ENCODE measurements at regions not wholly inside any gene's neighbourhood (a gene's known extent, or its start where the extent isn't known, plus 50 kb on each side); places are given as distances from the start of the nearest gene placed in this dataset.

DNA sequence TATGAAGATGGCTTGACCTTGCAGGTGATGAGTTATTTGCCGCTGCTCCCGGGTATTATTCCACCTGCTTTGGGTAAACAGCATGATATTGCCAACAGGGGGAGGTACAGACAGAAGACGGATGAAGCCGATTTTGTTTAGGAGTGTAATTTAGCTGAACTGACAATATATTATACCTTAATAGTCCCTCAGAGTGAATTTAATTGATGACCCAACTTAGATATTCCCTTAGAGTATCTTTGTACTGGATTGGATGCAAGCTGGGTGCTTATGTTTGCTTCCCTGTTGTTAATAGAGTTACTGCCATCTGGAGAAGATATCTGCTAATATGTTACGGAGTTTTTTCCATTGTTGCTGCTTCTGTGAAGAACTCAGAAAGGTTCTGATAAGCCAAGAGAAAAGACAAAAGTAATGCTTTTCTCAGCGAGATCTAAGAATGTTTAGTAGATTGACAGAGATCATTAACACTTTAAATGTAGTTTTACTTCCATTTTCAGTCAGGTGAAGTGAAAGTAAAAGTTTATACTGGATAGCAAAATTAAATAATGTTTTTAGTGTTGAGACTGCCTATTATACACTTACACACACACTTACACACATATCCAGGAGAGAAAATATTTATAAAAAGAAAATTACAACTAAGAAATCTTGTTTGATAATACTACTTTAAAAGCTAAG, 2220.8 kb upstream of the PCDH20 start:
- Mint-ChIP-seq H3K27ac (no peak overlapping the region), H3K4me1 (ENCODE audit: low read depth) (peaks cover 2% of the 10 kb centered on the region), H3K36me3 (ENCODE audit: insufficient read depth) (no peaks in the 10 kb centered on the region), H3K27me3 (no peaks in the 10 kb centered on the region), H3K9me3 (ENCODE audit: low read depth) (no peaks in the 10 kb centered on the region), H3K4me3 (ENCODE audit: low read depth) (no peak overlapping the region)
- TF ChIP-seq, protein P1, sequence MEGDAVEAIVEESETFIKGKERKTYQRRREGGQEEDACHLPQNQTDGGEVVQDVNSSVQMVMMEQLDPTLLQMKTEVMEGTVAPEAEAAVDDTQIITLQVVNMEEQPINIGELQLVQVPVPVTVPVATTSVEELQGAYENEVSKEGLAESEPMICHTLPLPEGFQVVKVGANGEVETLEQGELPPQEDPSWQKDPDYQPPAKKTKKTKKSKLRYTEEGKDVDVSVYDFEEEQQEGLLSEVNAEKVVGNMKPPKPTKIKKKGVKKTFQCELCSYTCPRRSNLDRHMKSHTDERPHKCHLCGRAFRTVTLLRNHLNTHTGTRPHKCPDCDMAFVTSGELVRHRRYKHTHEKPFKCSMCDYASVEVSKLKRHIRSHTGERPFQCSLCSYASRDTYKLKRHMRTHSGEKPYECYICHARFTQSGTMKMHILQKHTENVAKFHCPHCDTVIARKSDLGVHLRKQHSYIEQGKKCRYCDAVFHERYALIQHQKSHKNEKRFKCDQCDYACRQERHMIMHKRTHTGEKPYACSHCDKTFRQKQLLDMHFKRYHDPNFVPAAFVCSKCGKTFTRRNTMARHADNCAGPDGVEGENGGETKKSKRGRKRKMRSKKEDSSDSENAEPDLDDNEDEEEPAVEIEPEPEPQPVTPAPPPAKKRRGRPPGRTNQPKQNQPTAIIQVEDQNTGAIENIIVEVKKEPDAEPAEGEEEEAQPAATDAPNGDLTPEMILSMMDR (IDR thresholded peaks at IDR 0.05; ENCODE audit: unreplicated experiment) = peak; percentile 30
- DNase-seq (ENCODE audit: low spot score, unreplicated experiment) = no peak

DNA sequence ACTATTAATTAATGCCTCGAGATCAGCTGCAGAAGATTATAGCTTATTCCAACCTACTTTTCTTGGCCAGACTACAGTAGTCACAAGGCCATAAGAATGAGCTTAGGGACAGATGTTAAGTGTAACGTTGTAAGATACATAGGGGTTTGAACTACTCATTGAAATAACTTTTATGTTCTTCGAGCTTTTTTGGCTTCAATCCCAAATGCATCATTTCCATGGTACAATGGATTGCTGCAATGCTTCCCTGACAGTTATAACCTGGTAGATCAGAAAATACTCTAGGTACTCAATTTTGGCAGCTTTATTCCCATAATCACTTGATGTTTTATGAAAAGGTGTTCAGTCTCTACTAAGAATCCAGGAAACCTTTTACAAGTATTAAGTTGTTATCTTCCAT, 2216.7 kb upstream of the PCDH20 start:
- Mint-ChIP-seq H3K27ac (no peak overlapping the region), H3K4me1 (ENCODE audit: low read depth) (peaks cover 11% of the 10 kb centered on the region), H3K27me3 (no peaks in the 10 kb centered on the region), H3K4me3 (ENCODE audit: low read depth) (no peak overlapping the region), H3K9me3 (ENCODE audit: low read depth) (no peaks in the 10 kb centered on the region), H3K36me3 (ENCODE audit: insufficient read depth) (no peaks in the 10 kb centered on the region)
- DNase-seq (ENCODE audit: low spot score, unreplicated experiment) = no peak
- TF ChIP-seq, protein P1 (IDR thresholded peaks at IDR 0.05; ENCODE audit: unreplicated experiment) = no peak

DNA sequence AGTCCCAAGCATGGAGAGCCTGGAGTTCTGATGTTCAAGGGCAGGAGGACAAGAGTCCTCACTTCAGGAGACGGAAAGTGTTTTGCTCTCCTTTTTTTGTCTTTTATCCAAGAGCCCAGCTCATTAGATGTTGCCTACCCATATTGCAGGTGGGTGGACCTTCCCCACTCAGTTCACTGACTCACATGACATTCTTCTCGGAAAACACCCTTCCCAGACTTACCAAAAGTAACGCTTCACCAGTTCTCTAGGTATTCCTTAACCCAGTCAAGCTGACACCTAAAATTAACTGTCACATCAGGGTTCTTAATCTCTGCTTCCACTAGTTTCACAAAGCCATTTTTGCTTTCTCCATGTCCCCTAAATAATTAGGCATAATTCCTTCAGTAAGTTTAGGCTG, 2215.4 kb upstream of the PCDH20 start:
- Mint-ChIP-seq H3K36me3 (ENCODE audit: insufficient read depth) (no peaks in the 10 kb centered on the region), H3K9me3 (ENCODE audit: low read depth) (no peaks in the 10 kb centered on the region), H3K27ac (no peak overlapping the region), H3K4me3 (ENCODE audit: low read depth) (no peak overlapping the region), H3K27me3 (no peaks in the 10 kb centered on the region), H3K4me1 (ENCODE audit: low read depth) (peaks cover 11% of the 10 kb centered on the region)
- TF ChIP-seq, protein P1 (IDR thresholded peaks at IDR 0.05; ENCODE audit: unreplicated experiment) = no peak
- DNase-seq (ENCODE audit: low spot score, unreplicated experiment) = no peak

DNA sequence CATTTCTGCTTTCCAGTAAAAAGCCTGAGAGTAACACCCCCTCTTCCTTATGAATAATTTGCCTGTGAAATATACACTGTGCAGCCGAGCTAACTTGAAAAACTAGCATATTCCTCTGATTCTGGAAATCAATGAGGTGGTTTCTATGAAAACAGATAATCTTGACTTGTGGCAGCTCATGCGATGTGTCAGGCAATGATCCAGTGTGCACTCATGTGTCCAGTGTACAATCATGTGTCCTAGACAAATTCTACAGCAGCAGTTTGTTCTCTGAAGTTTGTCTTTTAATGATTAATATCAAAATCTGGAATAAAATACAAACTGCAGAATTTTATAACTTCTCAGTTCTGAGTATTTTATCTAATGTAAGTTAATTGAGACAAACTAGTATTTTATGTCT, 2213.9 kb upstream of the PCDH20 start:
- DNase-seq (ENCODE audit: low spot score, unreplicated experiment) = no peak

DNA sequence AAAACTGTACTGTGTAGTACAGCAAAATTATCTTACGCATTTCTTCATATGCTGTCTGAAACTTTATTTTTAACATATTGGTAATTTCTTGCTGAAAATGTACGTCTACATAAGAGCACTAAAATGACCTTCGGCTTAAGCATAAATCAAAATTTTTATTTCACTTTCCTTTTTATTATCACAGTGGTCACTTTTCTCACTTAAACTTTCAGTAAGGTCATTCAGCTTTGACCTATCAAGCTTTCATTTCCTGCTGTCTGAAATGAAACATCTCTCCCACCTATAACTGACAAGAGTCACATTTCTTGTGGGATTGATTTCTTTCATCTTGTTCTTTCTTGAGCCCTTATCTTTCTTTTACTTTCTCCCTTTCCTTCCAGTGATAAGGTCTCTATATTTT, 2212.7 kb upstream of the PCDH20 start:
- TF ChIP-seq, protein P1 (IDR thresholded peaks at IDR 0.05; ENCODE audit: unreplicated experiment) = no peak
- H3K9me3 Mint-ChIP-seq (ENCODE audit: low read depth) = peaks cover 3% of the 10 kb centered on the region

More for the DNA sequence above, 2213.9 kb upstream of the PCDH20 start:
- Mint-ChIP-seq H3K4me1 (ENCODE audit: low read depth) (peaks cover 11% of the 10 kb centered on the region), H3K4me3 (ENCODE audit: low read depth) (no peak overlapping the region), H3K36me3 (ENCODE audit: insufficient read depth) (no peaks in the 10 kb centered on the region), H3K27ac (no peak overlapping the region), H3K27me3 (no peaks in the 10 kb centered on the region), H3K9me3 (ENCODE audit: low read depth) (no peaks in the 10 kb centered on the region)
- TF ChIP-seq, protein P1 (IDR thresholded peaks at IDR 0.05; ENCODE audit: unreplicated experiment) = no peak

More for the DNA sequence above, 2212.7 kb upstream of the PCDH20 start:
- Mint-ChIP-seq H3K36me3 (ENCODE audit: insufficient read depth) (no peaks in the 10 kb centered on the region), H3K27ac (no peak overlapping the region), H3K4me1 (ENCODE audit: low read depth) (peaks cover 11% of the 10 kb centered on the region), H3K4me3 (ENCODE audit: low read depth) (no peak overlapping the region), H3K27me3 (no peaks in the 10 kb centered on the region)
- DNase-seq (ENCODE audit: low spot score, unreplicated experiment) = no peak
